K562 (cell line): ENCODE measurements at regions not wholly inside any gene's neighbourhood (a gene's known extent, or its start where the extent isn't known, plus 50 kb on each side); places are given as distances from the start of the nearest gene placed in this dataset.

Experiments
- ATAC-seq: fragments of 200-7000 bp; cut with Tn5 transposase; 3 replicates; pipeline ENCODE4 v1.9.1; 2020; ENCODE audit warnings: moderate library complexity
- BruUV-seq: library from RNA; stranded (reverse); fragments of 400-500 nt; replicated peaks from 2 replicates; lab custom pipeline; 2021; lab: Mats Ljungman, UMichigan
- CTCF ChIA-PET: fragments of 300-600 bp; formaldehyde crosslinking; extraction: SDS; loops from one replicate; lab custom pipeline; 2021; ENCODE audit warnings: low intra/inter-chr PET ratio; lab: Yijun Ruan, JAX
- POLR2A ChIA-PET: fragments of 300-600, 350-650 bp; sonication (Branson Sonifier 250); formaldehyde crosslinking; extraction: SDS; loops from one replicate; lab custom pipeline; 2021; ENCODE audit warnings: antibody characterized with exemption, inconsistent platforms; lab: Yijun Ruan, JAX
- DNase-seq, 4 experiments: peaks; one replicate each; pipeline versions ENCODE4 v3.0.0 to v3.0.0-alpha.2; 2011 to 2018; ENCODE audit warnings: low spot score in 3 of 4, mixed read lengths in 3 of 4; ENCODE audit errors: extremely low read depth in 1 of 4
- FAIRE-seq: peaks from 2 replicates; lab custom pipeline; 2011; peaks lifted over from hg19 to GRCh38; lab: Jason Lieb, UNC
- H2AFZ ChIP-seq: 2 replicates; pipeline ENCODE4 v1.6.0; 2011; ENCODE audit warnings: low read depth, low read length, control low read depth, inconsistent platforms
- H3K27ac ChIP-seq: fragments of 200-600 bp; 3 replicates; pipeline ENCODE4 v1.8.0; 2011; ENCODE audit warnings: low read depth, mild to moderate bottlenecking, control low read depth, inconsistent platforms, low read length, moderate library complexity, mixed read lengths; ENCODE audit errors: extremely low read depth
- H3K27me3 ChIP-seq, 2 experiments: fragments of 300-600 bp in 1 of 2; 2 replicates in 1 of 2; 3 replicates in 1 of 2; pipeline versions ENCODE4 v1.6.0 to v1.8.0; 2011; ENCODE audit warnings: inconsistent platforms in 2 of 2, low read length in 2 of 2, mild to moderate bottlenecking in 1 of 2, mixed read lengths in 1 of 2, moderate library complexity in 1 of 2; ENCODE audit not compliant: control insufficient read depth in 2 of 2, insufficient read depth in 2 of 2
- H3K36me3 ChIP-seq: fragments of 300-600 bp; 3 replicates; pipeline ENCODE4 v1.8.0; 2011; ENCODE audit warnings: mild to moderate bottlenecking, low read length, inconsistent platforms; ENCODE audit not compliant: control insufficient read depth, insufficient read depth
- H3K4me1 ChIP-seq, 2 experiments: fragments of 200-600 bp in 1 of 2; replicated peaks in 1 of 2; 2 replicates in 1 of 2; 3 replicates in 1 of 2; pipeline versions ENCODE4 v1.5.1 to v1.8.0; 2011; ENCODE audit warnings: inconsistent platforms in 2 of 2, low read length in 2 of 2, mild to moderate bottlenecking in 1 of 2, mixed read lengths in 1 of 2, moderate library complexity in 1 of 2; ENCODE audit not compliant: control insufficient read depth in 2 of 2, insufficient read depth in 2 of 2
- H3K4me2 ChIP-seq: 2 replicates; pipeline ENCODE4 v1.6.1; 2011; ENCODE audit warnings: low read length, control low read depth, inconsistent platforms, mixed read lengths; ENCODE audit not compliant: insufficient read depth
- H3K4me3 ChIP-seq: fragments of 200-600 bp; sonication (generic), shearing (Covaris generic); 2 replicates; pipeline ENCODE4 v1.5.1; 2016; ENCODE audit warnings: control low read depth, inconsistent platforms
- H3K79me2 ChIP-seq: fragments of 200-600 bp; 3 replicates; pipeline ENCODE4 v1.8.0; 2011; ENCODE audit warnings: low read length, inconsistent platforms; ENCODE audit not compliant: control insufficient read depth, insufficient read depth
- H3K9ac ChIP-seq, 2 experiments: 2 replicates each; pipeline versions ENCODE4 v1.6.0 to v1.6.1; 2011; ENCODE audit warnings: low read depth in 2 of 2, low read length in 2 of 2, control low read depth in 1 of 2, inconsistent platforms in 1 of 2, mild to moderate bottlenecking in 1 of 2, mixed read lengths in 1 of 2; ENCODE audit not compliant: insufficient read depth in 1 of 2
- H3K9me1 ChIP-seq: one replicate; pipeline ENCODE4 v1.6.0; 2011; ENCODE audit warnings: inconsistent platforms, mild to moderate bottlenecking, low read length, moderate library complexity; ENCODE audit not compliant: control insufficient read depth, insufficient read depth
- H3K9me3 ChIP-seq: replicated peaks from 2 replicates; pipeline ENCODE4 v1.5.1; 2011; ENCODE audit warnings: low read depth, low read length, inconsistent platforms; ENCODE audit not compliant: control insufficient read depth, insufficient read depth
- H4K20me1 ChIP-seq: replicated peaks from 2 replicates; pipeline ENCODE4 v1.6.1; 2011; ENCODE audit warnings: low read length, inconsistent platforms, mixed read lengths; ENCODE audit not compliant: control insufficient read depth, insufficient read depth
- BACH1 ChIP-seq: fragments of 200-800 bp; sonication (Bioruptor generic); IDR thresholded peaks from 2 replicates; pipeline ENCODE4 v1.6.1; 2016; ENCODE audit warnings: missing genetic modification characterization, missing compliant biosample characterization
- C11orf30 ChIP-seq: fragments of 450-650 bp; IDR thresholded peaks from 2 replicates; pipeline ENCODE4 v1.6.1; 2016; ENCODE audit warnings: low read depth, mild to moderate bottlenecking
- HDAC8 ChIP-seq: fragments of 450-650 bp; IDR thresholded peaks from 2 replicates; pipeline ENCODE4 v1.6.1; 2016; ENCODE audit warnings: mild to moderate bottlenecking, missing genetic modification characterization, moderate library complexity, missing compliant biosample characterization
- HIVEP1 ChIP-seq: fragments of 250-450 bp; sonication (Bioruptor Pico); IDR thresholded peaks from 2 replicates; pipeline ENCODE4 v1.4.0; 2020; ENCODE audit warnings: mild to moderate bottlenecking
- MAFF ChIP-seq: IDR thresholded peaks from 2 replicates; pipeline ENCODE4 v1.6.1; 2012; ENCODE audit warnings: low read length, improper control_type of control experiment
- MAFK ChIP-seq: IDR thresholded peaks from 2 replicates; pipeline ENCODE4 v1.6.1; 2011; ENCODE audit warnings: low read length, improper control_type of control experiment
- MCM7 ChIP-seq, 2 experiments: fragments of 450-650 bp; IDR thresholded peaks; 2 replicates each; pipeline ENCODE4 v1.6.1; 2016 to 2018
- MEIS2 ChIP-seq: fragments of 450-650 bp; IDR thresholded peaks from 2 replicates; pipeline ENCODE4 v1.6.1; 2014; ENCODE audit warnings: mild to moderate bottlenecking; ENCODE audit not compliant: partially characterized antibody
- POLR2B ChIP-seq: fragments of 450-650 bp; IDR thresholded peaks from 2 replicates; pipeline ENCODE4 v1.6.1; 2018; ENCODE audit warnings: low read depth; ENCODE audit not compliant: partially characterized antibody
- ZEB2 ChIP-seq: fragments of 450-650 bp; IDR thresholded peaks from 2 replicates; pipeline ENCODE4 v1.6.1; 2016
- ZNF561 ChIP-seq: fragments of 450-650 bp; formaldehyde crosslinking; conservative IDR thresholded peaks from 2 replicates; pipeline ENCODE4 v1.4.0; 2020; ENCODE audit warnings: mild to moderate bottlenecking, moderate library complexity
- WGBS: fragments of 100-300 bp; shearing (Covaris generic); methylation state at CpG from one replicate; pipeline ENCODE4 v1.1.6; 2016; ENCODE audit warnings: low coverage, mixed read lengths; ENCODE audit not compliant: insufficient coverage; ENCODE audit errors: missing lambda C conversion rate; 5-methylcytosine and 5-hydroxymethylcytosine counted together
- in situ Hi-C: fragments of 300-500 bp; cut with MboI; formaldehyde crosslinking; loops from 4 replicates; pipeline ENCODE4 v1.15.0; 2018; ENCODE audit warnings: inconsistent platforms, mixed read lengths
- intact Hi-C: fragments of 100-400 bp; cut with micrococcal nuclease; formaldehyde crosslinking; loops from 2 replicates; pipeline ENCODE4 v1.14.2; 2022
- TF ChIP-seq, protein P1 (sequence below), 2 experiments: IDR thresholded peaks in 1 of 2; conservative IDR thresholded peaks in 1 of 2; 2 replicates each; pipeline ENCODE4 v1.6.1; 2016; ENCODE audit warnings: low read depth in 2 of 2, mild to moderate bottlenecking in 1 of 2, missing compliant biosample characterization in 1 of 2, missing genetic modification characterization in 1 of 2, moderate library complexity in 1 of 2
- TF ChIP-seq, protein P2 (sequence below): fragments of 450-650 bp; IDR thresholded peaks from 2 replicates; pipeline ENCODE4 v1.6.1; 2016
- TF ChIP-seq, protein P3 (sequence below): fragments of 450-650 bp; formaldehyde crosslinking; IDR thresholded peaks from 2 replicates; pipeline ENCODE4 v1.4.0; 2020; ENCODE audit warnings: mild to moderate bottlenecking, mixed read lengths
- TF ChIP-seq, protein P4 (sequence below): fragments of 450-650 bp; formaldehyde crosslinking; conservative IDR thresholded peaks from 2 replicates; pipeline ENCODE4 v1.4.0; 2022; ENCODE audit warnings: mild to moderate bottlenecking, missing genetic modification characterization

DNA sequence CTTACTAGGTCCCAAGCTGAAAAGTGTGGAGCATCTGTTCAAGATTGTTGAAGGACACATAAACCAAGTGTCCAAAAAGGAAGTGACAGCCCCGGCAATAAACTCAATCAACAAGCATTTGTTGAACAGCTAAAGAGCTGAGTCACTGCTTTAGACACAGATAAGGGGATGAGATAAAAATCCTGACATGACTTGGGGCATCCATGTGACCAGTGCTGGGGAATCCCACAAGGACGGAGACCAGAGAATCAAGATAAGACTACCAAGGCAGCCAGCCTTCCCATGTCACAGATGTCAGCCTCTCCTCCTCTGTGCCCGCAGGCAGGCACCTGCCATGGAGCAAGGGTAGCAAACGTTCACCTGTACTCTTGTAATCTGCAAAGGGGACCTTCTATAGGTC, 118.6 kb upstream of the KAZN start:
- FAIRE-seq, result peak; percentile 64
- TF ChIP-seq, protein P1, sequence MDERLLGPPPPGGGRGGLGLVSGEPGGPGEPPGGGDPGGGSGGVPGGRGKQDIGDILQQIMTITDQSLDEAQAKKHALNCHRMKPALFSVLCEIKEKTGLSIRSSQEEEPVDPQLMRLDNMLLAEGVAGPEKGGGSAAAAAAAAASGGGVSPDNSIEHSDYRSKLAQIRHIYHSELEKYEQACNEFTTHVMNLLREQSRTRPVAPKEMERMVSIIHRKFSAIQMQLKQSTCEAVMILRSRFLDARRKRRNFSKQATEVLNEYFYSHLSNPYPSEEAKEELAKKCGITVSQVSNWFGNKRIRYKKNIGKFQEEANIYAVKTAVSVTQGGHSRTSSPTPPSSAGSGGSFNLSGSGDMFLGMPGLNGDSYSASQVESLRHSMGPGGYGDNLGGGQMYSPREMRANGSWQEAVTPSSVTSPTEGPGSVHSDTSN (CRISPR knock-in tag; IDR thresholded peaks at IDR 0.05; ENCODE audit: low read depth), result no peak
- TF ChIP-seq, protein P1 (tag; conservative IDR thresholded peaks at IDR 0.05; ENCODE audit: low read depth), result peak; percentile 76
- no peak for TF ChIP-seq MCM7 (IDR thresholded peaks at IDR 0.05)
- peak; percentile 90 for TF ChIP-seq C11orf30
- TF ChIP-seq, protein P2, sequence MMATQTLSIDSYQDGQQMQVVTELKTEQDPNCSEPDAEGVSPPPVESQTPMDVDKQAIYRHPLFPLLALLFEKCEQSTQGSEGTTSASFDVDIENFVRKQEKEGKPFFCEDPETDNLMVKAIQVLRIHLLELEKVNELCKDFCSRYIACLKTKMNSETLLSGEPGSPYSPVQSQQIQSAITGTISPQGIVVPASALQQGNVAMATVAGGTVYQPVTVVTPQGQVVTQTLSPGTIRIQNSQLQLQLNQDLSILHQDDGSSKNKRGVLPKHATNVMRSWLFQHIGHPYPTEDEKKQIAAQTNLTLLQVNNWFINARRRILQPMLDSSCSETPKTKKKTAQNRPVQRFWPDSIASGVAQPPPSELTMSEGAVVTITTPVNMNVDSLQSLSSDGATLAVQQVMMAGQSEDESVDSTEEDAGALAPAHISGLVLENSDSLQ, result peak; percentile 78; the same call in 1 of the 2 replicates
- TF ChIP-seq MEIS2, result peak; percentile 91
- peak; percentile 81 for TF ChIP-seq MAFK
- TF ChIP-seq, protein P3, sequence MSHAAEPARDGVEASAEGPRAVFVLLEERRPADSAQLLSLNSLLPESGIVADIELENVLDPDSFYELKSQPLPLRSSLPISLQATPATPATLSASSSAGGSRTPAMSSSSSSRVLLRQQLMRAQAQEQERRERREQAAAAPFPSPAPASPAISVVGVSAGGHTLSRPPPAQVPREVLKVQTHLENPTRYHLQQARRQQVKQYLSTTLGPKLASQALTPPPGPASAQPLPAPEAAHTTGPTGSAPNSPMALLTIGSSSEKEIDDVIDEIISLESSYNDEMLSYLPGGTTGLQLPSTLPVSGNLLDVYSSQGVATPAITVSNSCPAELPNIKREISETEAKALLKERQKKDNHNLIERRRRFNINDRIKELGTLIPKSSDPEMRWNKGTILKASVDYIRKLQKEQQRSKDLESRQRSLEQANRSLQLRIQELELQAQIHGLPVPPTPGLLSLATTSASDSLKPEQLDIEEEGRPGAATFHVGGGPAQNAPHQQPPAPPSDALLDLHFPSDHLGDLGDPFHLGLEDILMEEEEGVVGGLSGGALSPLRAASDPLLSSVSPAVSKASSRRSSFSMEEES (CRISPR knock-in tag), result peak; percentile 44
- TF ChIP-seq ZEB2, result 0 out of 2 replicates have a peak, but pooled peaks have one; percentile 27
- TF ChIP-seq HDAC8, result no peak
- no peak for TF ChIP-seq POLR2B
- TF ChIP-seq, protein P4, sequence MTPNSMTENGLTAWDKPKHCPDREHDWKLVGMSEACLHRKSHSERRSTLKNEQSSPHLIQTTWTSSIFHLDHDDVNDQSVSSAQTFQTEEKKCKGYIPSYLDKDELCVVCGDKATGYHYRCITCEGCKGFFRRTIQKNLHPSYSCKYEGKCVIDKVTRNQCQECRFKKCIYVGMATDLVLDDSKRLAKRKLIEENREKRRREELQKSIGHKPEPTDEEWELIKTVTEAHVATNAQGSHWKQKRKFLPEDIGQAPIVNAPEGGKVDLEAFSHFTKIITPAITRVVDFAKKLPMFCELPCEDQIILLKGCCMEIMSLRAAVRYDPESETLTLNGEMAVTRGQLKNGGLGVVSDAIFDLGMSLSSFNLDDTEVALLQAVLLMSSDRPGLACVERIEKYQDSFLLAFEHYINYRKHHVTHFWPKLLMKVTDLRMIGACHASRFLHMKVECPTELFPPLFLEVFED (CRISPR knock-in tag), result no peak
- TF ChIP-seq MAFF, result peak; percentile 90; the same call in 1 of the 2 replicates
- TF ChIP-seq BACH1 (tag), result peak; percentile 96
- TF ChIP-seq HIVEP1 (CRISPR knock-in tag), result peak; percentile 79; the same call in 1 of the 2 replicates
- no peak for TF ChIP-seq ZNF561 (CRISPR knock-in tag)

More for the DNA sequence above, 118.6 kb upstream of the KAZN start:
- no peaks in the 10 kb centered on the region for H3K27me3 ChIP-seq
- BruUV-seq, result no TSS peak
- WGBS, result 4% methylated on average over 4 of the region's 4 CpGs
- H3K4me2 ChIP-seq, result peak overlapping the region; percentile 55; the same call in 1 of the 2 replicates
- no peaks in the 10 kb centered on the region for H3K36me3 ChIP-seq
- intact Hi-C loops, result no loop called here
- peaks cover 3% of the 10 kb centered on the region for H3K9me1 ChIP-seq
- 0 out of 2 replicates have a peak overlapping the region, but pooled peaks have one; percentile 14 for H2AFZ ChIP-seq
- ChIA-PET CTCF (no interaction called here), POLR2A (interaction anchor here (1.1 kb wide), 1 partner anchor 43 kb away, joined by 3 read pairs; no protein-coding TSS in a partner anchor)
- H3K79me2 ChIP-seq, result no peaks in the 10 kb centered on the region; the same call in 2 of the 3 replicates
- H3K4me1 ChIP-seq, result peaks cover 7 to 17% of the 10 kb centered on the region in 2 experiments
- no peaks in the 10 kb centered on the region for H4K20me1 ChIP-seq
- H3K9me3 ChIP-seq, result no peaks in the 10 kb centered on the region
- in situ Hi-C loops, result no loop called here
- H3K9ac ChIP-seq, result no peak overlapping the region
- no peak overlapping the region for H3K27ac ChIP-seq
- DNase-seq, result peak; percentile 30 to 42 (median 34)
- no peak; the same call in 1 of the 3 replicates for ATAC-seq
- no peak overlapping the region for H3K4me3 ChIP-seq
